GM12874 (cell line): ENCODE measurements at regions not wholly inside any gene's neighbourhood (a gene's known extent, or its start where the extent isn't known, plus 50 kb on each side); places are given as distances from the start of the nearest gene placed in this dataset.

ENCODE experiments used
- CTCF ChIP-seq: IDR thresholded peaks from 2 replicates; pipeline ENCODE4 v1.5.1; 2011; ENCODE audit warnings: low read depth, mild to moderate bottlenecking, control low read depth, low read length, moderate library complexity; ENCODE audit not compliant: insufficient read depth

- TF ChIP-seq CTCF = no peak
These were observed 141.4 kb downstream of the TMEM132E start for GRCh38 chr17:34720760-34721159.

- no peak for TF ChIP-seq CTCF
These were observed 140.2 kb downstream of the TMEM132E start for GRCh38 chr17:34719569-34719968.

- no peak for TF ChIP-seq CTCF
These were observed 137.7 kb downstream of the TMEM132E start for GRCh38 chr17:34717092-34717491.

GRCh38 chr17:34716291-34716690, 136.9 kb downstream of the TMEM132E start:
- no peak for TF ChIP-seq CTCF

- no peak for TF ChIP-seq CTCF
These were observed 136.1 kb downstream of the TMEM132E start for GRCh38 chr17:34715504-34715903.

- TF ChIP-seq CTCF = no peak
These were observed 135.4 kb downstream of the TMEM132E start for GRCh38 chr17:34714475-34715410.

- TF ChIP-seq CTCF = no peak
These were observed 134.3 kb downstream of the TMEM132E start for GRCh38 chr17:34713687-34714086.
